Left ventricle myocardium inferior (tissue), 1 donor: ENCODE measurements at regions not wholly inside any gene's neighbourhood (a gene's known extent, or its start where the extent isn't known, plus 50 kb on each side); places are given as distances from the start of the nearest gene placed in this dataset.

Experiments used
- DNase-seq: peaks from one replicate; pipeline ENCODE4 v3.0.0-alpha.2; 2020
- H3K27ac ChIP-seq: fragments of 200-600 bp; replicated peaks from 2 replicates; pipeline ENCODE4 v1.8.0; 2021
- H3K27me3 ChIP-seq: fragments of 200-600 bp; 2 replicates; pipeline ENCODE4 v1.8.0; 2021; ENCODE audit warnings: low read depth
- H3K36me3 ChIP-seq: fragments of 200-600 bp; 2 replicates; pipeline ENCODE4 v1.8.0; 2021
- H3K4me1 ChIP-seq: fragments of 200-600 bp; 2 replicates; pipeline ENCODE4 v1.8.0; 2021
- H3K4me3 ChIP-seq: fragments of 200-600 bp; 2 replicates; pipeline ENCODE4 v1.8.0; 2021; ENCODE audit warnings: mild to moderate bottlenecking, moderate library complexity
- H3K9me3 ChIP-seq: fragments of 200-600 bp; replicated peaks from 2 replicates; pipeline ENCODE4 v1.8.0; 2021
- intact Hi-C: fragments of 100-400 bp; cut with micrococcal nuclease; formaldehyde crosslinking; loops from one replicate; pipeline ENCODE4 v1.11.0; 2022
- TF ChIP-seq, protein P1 (sequence below): fragments of 200-600 bp; IDR thresholded peaks from 2 replicates; pipeline ENCODE4 v1.8.0; 2021; ENCODE audit warnings: antibody characterized with exemption, mild to moderate bottlenecking, borderline replicate concordance
- donor health status: DM: no; HTN: yes; CAD: no; lungs with severe emphysema.

DNA sequence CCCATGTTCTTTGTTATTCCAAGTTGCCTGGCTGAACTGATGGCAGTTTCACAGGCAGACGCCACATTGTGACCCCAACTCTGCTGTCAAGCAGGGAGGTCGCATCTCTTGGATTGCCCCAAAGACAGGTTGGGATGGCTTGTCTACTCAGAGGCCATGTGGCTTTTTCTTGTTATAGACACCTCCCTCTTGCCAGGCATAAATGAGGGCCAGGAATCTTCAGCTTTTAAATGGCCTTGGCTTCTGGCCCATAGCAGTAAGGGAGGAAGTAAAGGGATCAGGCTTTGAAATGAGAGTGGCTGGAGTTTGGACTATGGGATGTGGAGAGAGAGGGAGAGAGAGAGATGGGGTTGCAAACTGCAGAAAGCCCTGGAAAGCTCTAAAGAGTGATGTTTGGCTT is 215.0 kb downstream of the TBX5 start:
- Histone ChIP-seq H3K27me3 (peaks cover 10% of the 10 kb centered on the region), H3K27ac (no peak overlapping the region), H3K4me1 (peaks cover 22% of the 10 kb centered on the region), H3K9me3 (peaks cover 7% of the 10 kb centered on the region), H3K4me3 (no peak overlapping the region), H3K36me3 (no peaks in the 10 kb centered on the region)
- intact Hi-C loops, result no loop called here
- DNase-seq, result no peak
- TF ChIP-seq, protein P1, sequence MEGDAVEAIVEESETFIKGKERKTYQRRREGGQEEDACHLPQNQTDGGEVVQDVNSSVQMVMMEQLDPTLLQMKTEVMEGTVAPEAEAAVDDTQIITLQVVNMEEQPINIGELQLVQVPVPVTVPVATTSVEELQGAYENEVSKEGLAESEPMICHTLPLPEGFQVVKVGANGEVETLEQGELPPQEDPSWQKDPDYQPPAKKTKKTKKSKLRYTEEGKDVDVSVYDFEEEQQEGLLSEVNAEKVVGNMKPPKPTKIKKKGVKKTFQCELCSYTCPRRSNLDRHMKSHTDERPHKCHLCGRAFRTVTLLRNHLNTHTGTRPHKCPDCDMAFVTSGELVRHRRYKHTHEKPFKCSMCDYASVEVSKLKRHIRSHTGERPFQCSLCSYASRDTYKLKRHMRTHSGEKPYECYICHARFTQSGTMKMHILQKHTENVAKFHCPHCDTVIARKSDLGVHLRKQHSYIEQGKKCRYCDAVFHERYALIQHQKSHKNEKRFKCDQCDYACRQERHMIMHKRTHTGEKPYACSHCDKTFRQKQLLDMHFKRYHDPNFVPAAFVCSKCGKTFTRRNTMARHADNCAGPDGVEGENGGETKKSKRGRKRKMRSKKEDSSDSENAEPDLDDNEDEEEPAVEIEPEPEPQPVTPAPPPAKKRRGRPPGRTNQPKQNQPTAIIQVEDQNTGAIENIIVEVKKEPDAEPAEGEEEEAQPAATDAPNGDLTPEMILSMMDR, result no peak

DNA sequence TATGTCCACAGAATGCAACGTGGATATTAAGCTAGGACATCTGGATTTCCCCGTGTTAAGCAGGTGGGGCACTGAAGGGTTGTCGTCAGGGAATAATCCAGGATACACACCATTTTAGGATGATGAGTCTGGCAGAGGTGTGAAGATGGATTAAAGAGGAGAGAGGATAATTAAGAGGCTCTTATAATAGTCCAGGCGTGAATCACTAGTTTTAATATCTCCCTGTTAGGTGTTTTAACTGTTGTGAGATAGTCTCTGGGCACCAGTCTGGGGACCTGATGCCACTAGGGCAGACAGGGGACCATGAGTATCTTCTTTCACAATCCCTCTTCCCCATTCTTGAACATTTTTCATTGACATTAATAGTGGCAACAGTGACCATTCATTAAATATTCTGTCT is 216.7 kb downstream of the TBX5 start:
- peaks cover 32% of the 10 kb centered on the region for H3K4me1 ChIP-seq
- H3K36me3 ChIP-seq, result no peaks in the 10 kb centered on the region
- peaks cover 13% of the 10 kb centered on the region for H3K27me3 ChIP-seq
- TF ChIP-seq, protein P1, result no peak
- no peak overlapping the region for H3K27ac ChIP-seq
- H3K9me3 ChIP-seq, result peaks cover 7% of the 10 kb centered on the region
- DNase-seq, result no peak
- H3K4me3 ChIP-seq, result no peak overlapping the region
- intact Hi-C loops, result no loop called here

DNA sequence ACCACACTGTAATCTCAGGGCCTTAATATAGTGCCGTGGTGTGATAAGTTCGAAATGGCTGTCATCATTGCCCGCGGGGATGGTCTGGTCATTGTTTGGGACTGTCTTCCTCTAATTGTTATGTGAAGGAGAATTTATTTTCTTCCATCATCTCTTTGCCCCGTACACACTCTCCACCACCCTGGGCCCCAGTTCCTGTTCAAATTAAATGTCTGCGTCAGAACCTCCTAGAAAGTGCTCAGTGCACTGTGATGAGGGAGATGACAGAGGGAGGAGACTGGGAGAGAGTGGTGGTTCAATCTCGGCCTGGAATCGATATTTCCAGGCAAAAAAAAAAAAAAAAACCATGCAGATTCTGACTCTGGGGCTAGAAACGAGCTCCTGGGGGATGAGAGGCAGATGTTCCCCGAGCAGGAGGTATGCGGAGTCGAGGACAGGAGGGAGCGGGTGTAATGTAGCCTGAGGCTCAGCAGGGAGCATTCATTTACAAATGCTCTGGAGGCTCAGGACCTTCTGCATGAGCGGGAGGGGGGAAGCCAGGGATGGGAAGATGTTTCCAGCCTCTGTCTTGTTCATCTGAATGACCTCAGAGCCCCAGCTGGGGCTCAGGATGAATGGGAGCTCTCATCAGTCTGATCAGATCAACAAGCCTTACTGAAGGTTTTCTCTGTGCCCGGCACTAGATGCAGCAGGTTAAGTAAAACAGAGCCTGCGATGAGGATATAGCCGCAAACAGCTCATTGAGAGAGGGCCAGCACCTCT is 219.5 kb downstream of the TBX5 start:
- intact Hi-C loops, result no loop called here
- TF ChIP-seq, protein P1, result no peak
- DNase-seq, result no peak
- H3K27ac ChIP-seq, result no peak overlapping the region
- no peaks in the 10 kb centered on the region for H3K36me3 ChIP-seq
- no peak overlapping the region for H3K4me3 ChIP-seq
- H3K9me3 ChIP-seq, result peaks cover 7% of the 10 kb centered on the region
- peaks cover 29% of the 10 kb centered on the region for H3K4me1 ChIP-seq
- H3K27me3 ChIP-seq, result peaks cover 5% of the 10 kb centered on the region

DNA sequence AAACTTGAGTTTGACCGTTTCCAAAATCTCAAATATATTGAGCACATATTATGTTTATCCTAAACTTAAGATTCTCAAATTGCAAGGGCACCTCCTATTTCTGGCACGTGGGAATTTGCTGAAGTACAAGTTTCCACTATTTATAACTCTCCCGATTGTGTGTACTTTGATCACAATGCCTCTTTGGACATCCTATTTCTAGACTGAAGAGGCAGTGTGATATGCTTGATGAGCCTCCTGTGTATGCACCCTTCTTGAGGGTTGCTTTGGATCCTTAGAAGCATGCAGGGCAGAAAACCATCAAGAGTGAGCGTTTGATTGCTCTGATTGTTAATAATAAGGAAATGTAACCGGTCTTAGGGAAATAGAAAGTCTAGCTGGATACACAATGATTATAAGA is 218.9 kb upstream of the RBM19 start:
- TF ChIP-seq, protein P1, result no peak
- H3K4me3 ChIP-seq, result no peak overlapping the region
- peaks cover 19% of the 10 kb centered on the region for H3K4me1 ChIP-seq
- intact Hi-C loops, result no loop called here
- DNase-seq, result no peak
- H3K9me3 ChIP-seq, result peaks cover 7% of the 10 kb centered on the region
- H3K27ac ChIP-seq, result peak overlapping the region; percentile 58
- no peaks in the 10 kb centered on the region for H3K36me3 ChIP-seq
- H3K27me3 ChIP-seq, result peaks cover 5% of the 10 kb centered on the region

DNA sequence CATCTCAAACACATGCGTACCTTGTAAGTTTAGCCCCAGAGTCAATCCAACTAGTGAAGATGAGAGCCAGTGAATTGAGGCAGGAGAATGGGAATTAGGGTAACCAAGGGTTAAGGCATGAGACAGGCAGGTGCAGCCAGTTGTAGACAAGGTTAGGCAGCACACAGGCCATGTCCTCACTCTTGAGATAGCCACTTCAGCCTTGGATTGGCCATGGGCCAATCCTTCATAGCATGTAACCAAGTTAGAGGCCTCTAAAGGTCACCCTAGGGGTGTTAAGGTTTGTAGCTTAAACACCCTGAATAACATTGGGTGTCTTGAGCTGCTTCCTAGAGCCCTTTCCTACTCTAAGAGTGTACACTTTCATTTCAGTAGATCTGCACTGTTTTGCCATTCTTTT is 208.2 kb upstream of the RBM19 start:
- H3K9me3 ChIP-seq, result no peaks in the 10 kb centered on the region
- peaks cover 17% of the 10 kb centered on the region for H3K4me1 ChIP-seq
- H3K4me3 ChIP-seq, result no peak overlapping the region
- H3K27ac ChIP-seq, result no peak overlapping the region
- DNase-seq, result no peak
- TF ChIP-seq, protein P1, result no peak
- no peaks in the 10 kb centered on the region for H3K36me3 ChIP-seq
- no peaks in the 10 kb centered on the region for H3K27me3 ChIP-seq
- intact Hi-C loops, result no loop called here
